Nephron progenitor cell (in vitro differentiated cells): ENCODE measurements at regions not wholly inside any gene's neighbourhood (a gene's known extent, or its start where the extent isn't known, plus 50 kb on each side); places are given as distances from the start of the nearest gene placed in this dataset.

ENCODE experiments used
- DNase-seq: peaks from one replicate; pipeline ENCODE4 v3.0.0; 2021
- H3K27ac Mint-ChIP-seq: 2 replicates; pipeline ENCODE4 v1.8.0; 2021; ENCODE audit warnings: mild to moderate bottlenecking, moderate library complexity, mixed read lengths
- H3K27me3 Mint-ChIP-seq: 2 replicates; pipeline ENCODE4 v1.8.0; 2021; ENCODE audit warnings: mild to moderate bottlenecking, low read depth, mixed read lengths; ENCODE audit not compliant: poor library complexity
- H3K36me3 Mint-ChIP-seq: 2 replicates; pipeline ENCODE4 v1.8.0; 2021; ENCODE audit warnings: low read depth, mixed read lengths
- H3K4me1 Mint-ChIP-seq: 2 replicates; pipeline ENCODE4 v1.8.0; 2021; ENCODE audit warnings: mixed read lengths
- H3K4me3 Mint-ChIP-seq: 2 replicates; pipeline ENCODE4 v1.8.0; 2021; ENCODE audit warnings: mild to moderate bottlenecking, moderate library complexity, mixed read lengths
- H3K9me3 Mint-ChIP-seq: 2 replicates; pipeline ENCODE4 v1.8.0; 2021; ENCODE audit warnings: mild to moderate bottlenecking, moderate library complexity, mixed read lengths
- TF ChIP-seq, protein P1 (sequence below): fragments of 200-600 bp; sonication (generic); IDR thresholded peaks from 2 replicates; pipeline ENCODE4 v1.5.0; 2021; ENCODE audit warnings: antibody characterized with exemption

- TF ChIP-seq, protein P1, sequence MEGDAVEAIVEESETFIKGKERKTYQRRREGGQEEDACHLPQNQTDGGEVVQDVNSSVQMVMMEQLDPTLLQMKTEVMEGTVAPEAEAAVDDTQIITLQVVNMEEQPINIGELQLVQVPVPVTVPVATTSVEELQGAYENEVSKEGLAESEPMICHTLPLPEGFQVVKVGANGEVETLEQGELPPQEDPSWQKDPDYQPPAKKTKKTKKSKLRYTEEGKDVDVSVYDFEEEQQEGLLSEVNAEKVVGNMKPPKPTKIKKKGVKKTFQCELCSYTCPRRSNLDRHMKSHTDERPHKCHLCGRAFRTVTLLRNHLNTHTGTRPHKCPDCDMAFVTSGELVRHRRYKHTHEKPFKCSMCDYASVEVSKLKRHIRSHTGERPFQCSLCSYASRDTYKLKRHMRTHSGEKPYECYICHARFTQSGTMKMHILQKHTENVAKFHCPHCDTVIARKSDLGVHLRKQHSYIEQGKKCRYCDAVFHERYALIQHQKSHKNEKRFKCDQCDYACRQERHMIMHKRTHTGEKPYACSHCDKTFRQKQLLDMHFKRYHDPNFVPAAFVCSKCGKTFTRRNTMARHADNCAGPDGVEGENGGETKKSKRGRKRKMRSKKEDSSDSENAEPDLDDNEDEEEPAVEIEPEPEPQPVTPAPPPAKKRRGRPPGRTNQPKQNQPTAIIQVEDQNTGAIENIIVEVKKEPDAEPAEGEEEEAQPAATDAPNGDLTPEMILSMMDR: no peak
- Mint-ChIP-seq H3K27ac (no peak overlapping the region), H3K4me3 (no peak overlapping the region), H3K4me1 (peaks cover 24% of the 10 kb centered on the region), H3K27me3 (no peaks in the 10 kb centered on the region), H3K9me3 (no peaks in the 10 kb centered on the region), H3K36me3 (no peaks in the 10 kb centered on the region)
- no peak for DNase-seq
Observed at GRCh38 chr4:158015241-158015640, 157.6 kb downstream of the GASK1B start.

DNA sequence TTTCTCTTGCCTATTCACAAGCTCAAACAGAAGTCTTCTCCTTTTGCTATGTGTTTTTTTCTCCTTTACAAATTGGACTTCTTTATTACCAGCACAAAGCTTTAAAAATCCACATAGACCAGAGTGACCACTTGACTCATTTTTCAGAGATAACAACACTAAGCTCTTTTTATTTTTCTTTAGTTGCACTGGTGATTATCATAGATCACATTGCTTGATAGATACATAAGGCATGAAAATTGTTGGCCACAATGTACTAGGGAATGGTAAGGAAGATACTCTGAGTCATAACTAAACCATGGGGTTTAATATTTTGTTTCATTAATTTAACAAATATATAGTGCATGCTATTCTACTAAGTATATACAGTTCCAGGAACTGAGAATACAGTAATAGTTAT is 159.0 kb downstream of the GASK1B start:
- H3K27me3 Mint-ChIP-seq: no peaks in the 10 kb centered on the region

DNA sequence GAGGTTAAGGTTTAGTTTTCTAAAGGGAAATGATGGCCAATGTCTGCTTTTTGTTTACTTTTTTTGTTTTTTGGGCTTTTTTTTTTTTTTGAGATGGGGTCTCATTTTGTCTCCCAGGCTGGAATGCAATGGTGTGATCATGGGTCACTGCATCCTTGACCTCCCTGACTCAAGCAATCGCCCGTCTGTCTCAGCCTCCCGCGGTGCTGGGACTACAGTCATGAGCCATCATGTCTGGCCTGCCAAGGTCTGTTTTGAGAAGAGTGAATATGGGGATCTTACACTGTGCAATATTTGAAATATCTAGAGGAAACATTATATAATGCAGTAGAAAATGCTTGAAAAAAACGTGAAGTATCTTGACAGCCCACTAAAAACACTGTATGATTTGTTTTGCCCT is 162.5 kb downstream of the GASK1B start:
- Mint-ChIP-seq H3K36me3 (no peaks in the 10 kb centered on the region), H3K4me3 (no peak overlapping the region), H3K27ac (peak overlapping the region; percentile 58), H3K27me3 (no peaks in the 10 kb centered on the region), H3K4me1 (peaks cover 31% of the 10 kb centered on the region), H3K9me3 (no peaks in the 10 kb centered on the region)
- DNase-seq: peak; percentile 40
- TF ChIP-seq, protein P1: no peak

More for the DNA sequence above, 159.0 kb downstream of the GASK1B start:
- Mint-ChIP-seq H3K36me3 (no peaks in the 10 kb centered on the region), H3K4me1 (peaks cover 32% of the 10 kb centered on the region), H3K27ac (no peak overlapping the region), H3K9me3 (no peaks in the 10 kb centered on the region), H3K4me3 (no peak overlapping the region)
- no peak for DNase-seq
- TF ChIP-seq, protein P1: no peak

- Mint-ChIP-seq H3K4me1 (peaks cover 31% of the 10 kb centered on the region), H3K27me3 (no peaks in the 10 kb centered on the region), H3K9me3 (no peaks in the 10 kb centered on the region), H3K36me3 (no peaks in the 10 kb centered on the region), H3K27ac (peak overlapping the region; percentile 60), H3K4me3 (no peak overlapping the region)
- TF ChIP-seq, protein P1: no peak
- DNase-seq: no peak
Observed at GRCh38 chr4:158008551-158009218, 164.1 kb downstream of the GASK1B start.

DNA sequence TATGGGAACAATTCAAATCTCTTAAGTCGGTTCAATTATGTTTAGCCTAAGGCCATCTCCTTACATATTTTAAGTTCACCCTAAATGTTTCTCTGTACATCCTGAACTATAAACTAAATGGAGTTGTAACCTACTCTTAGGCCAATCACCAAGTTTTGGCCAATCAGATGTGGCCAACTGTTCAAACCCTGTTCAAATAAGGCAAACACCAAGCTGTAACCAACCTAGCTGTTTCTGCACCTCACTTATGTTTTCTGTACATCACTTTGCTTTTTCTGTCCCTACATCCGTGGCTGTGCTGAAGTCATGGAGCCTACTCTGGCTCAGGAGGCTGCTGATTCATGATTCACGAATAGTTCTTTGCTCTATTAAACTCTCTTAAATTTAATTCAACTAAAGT is 165.3 kb downstream of the GASK1B start:
- H3K9me3 Mint-ChIP-seq: no peaks in the 10 kb centered on the region
- H3K36me3 Mint-ChIP-seq: no peaks in the 10 kb centered on the region
- TF ChIP-seq, protein P1: no peak
- no peak for DNase-seq
- no peaks in the 10 kb centered on the region for H3K27me3 Mint-ChIP-seq
- H3K27ac Mint-ChIP-seq: peak overlapping the region; percentile 64
- no peak overlapping the region for H3K4me3 Mint-ChIP-seq
- peaks cover 27% of the 10 kb centered on the region for H3K4me1 Mint-ChIP-seq

GRCh38 chr4:158006990-158007389 is 165.8 kb downstream of the GASK1B start:
- Mint-ChIP-seq H3K4me1 (peaks cover 27% of the 10 kb centered on the region), H3K36me3 (no peaks in the 10 kb centered on the region), H3K27ac (no peak overlapping the region), H3K4me3 (no peak overlapping the region), H3K27me3 (no peaks in the 10 kb centered on the region), H3K9me3 (no peaks in the 10 kb centered on the region)
- DNase-seq: no peak
- TF ChIP-seq, protein P1: no peak
